Limb (tissue), 2 donors: ENCODE measurements at regions not wholly inside any gene's neighbourhood (a gene's known extent, or its start where the extent isn't known, plus 50 kb on each side); places are given as distances from the start of the nearest gene placed in this dataset.

Experiments used
- DNase-seq, 2 donors: peaks; one replicate each; pipeline ENCODE4 v3.0.0-alpha.2; 2016; ENCODE audit errors: extremely low spot score in 2 of 2

DNA sequence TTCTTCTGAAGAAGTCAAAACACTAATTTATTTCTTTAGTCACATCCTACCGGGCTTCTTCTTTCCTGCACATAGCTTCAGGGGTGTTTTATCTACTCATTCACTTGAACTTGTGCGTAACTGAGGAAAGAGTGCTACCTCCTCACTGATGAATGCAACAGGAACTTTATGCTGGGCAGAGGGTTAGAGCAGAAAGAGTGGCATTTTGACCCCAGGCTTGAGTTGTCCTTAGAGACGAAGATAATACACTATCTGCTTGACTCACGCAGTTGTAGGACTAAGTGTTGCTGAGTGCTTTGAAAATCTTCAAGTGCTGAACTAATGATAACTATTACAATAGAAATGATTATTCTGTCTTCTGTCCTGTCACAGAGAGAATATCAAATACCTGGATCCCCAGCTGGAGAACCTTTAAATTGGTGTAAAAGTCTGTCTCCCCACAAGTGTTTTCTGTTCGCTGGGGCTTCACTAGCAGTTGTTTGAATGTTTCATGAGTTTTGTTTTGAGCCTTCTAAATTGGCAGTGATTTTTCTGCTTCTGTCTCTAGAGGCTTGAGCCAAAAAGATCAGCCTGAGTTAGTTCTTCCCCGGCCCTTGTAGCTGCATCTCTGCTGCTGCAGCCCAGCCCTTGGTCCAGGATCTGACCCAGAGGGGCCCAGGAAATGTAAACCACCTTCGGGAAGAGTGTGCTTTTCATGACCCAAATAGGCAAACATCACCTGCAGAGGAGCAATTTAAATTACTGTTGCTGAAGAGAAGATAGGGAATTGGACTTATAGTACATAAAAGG, 86.3 kb upstream of the LGALSL start:
- DNase-seq = no peak

DNA sequence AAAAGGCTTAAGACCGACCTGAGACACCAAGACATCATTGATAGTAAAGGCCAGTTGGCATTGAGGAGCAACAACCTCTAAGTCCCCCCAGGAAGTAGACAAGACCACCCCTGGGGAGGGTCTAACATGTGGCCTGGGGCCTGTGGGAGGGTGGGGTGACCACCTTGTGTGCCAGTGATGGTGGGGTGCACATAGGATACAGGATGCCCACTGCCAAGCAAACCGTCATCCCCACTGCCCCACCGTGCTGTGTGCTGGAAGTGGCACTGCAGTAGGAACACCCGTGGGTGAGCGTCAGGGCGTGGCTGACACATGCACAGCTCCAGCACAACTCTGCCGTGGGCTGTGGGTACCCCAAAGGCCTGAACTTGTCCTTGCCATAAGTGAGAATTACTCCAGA, 84.3 kb upstream of the LGALSL start:
- no peak for DNase-seq

DNA sequence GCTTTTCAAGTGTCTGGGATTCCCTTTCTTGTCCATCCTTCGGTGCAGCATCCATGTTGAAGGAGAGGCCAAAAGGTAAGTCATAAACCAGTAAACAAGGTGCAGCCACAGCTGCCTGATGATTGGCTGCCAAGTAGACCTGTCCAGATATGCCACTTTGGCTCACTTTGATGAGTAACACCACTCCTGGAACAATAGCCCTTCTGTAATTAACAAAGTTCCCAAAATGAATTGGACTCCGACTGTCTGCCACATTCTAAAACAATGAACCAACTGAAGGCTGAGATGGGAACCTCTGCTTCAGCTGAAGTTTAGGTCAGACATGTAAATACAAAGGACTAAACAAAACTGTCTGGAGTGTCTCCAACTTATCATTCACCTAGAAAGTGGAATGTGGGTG, 82.2 kb upstream of the LGALSL start:
- no peak for DNase-seq

DNA sequence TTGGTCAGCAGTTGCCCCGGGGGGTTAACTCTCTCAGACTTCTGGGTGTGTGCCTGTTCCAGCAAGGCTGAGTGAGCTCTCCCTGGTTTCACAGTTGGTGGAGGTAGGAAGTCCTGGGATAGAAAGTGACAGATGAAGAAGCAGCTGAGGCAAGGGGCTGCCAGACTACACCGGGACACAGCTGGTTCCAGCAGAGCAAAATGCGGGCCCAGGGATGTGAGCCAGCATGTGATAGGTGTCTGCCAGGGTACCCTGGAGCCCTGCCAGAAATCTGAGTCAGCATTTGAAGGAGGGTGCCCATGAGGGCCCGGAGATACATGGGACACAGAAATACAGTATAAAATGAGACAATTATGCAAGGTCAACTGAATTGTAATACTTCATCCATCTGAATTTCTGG, 79.3 kb upstream of the LGALSL start:
- DNase-seq = no peak

DNA sequence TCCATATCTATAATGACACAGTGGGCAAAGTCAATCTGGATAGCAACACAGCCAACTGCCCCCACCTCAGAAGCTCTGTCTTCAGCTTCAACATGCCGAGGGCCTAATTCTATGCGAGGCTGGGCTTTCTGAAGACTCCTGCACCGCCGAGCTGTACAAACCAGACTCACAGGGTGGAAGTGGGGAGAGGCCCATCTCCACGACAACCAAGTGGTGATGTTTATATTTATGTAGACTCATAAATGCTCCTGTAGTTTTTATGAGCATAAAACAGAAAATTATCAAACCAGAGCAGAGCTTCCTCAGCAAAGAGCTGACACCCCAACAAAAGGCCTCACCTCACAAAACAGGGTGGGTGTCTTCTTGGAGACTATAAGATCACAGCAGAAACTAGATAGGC, 77.0 kb upstream of the LGALSL start:
- no peak for DNase-seq

DNA sequence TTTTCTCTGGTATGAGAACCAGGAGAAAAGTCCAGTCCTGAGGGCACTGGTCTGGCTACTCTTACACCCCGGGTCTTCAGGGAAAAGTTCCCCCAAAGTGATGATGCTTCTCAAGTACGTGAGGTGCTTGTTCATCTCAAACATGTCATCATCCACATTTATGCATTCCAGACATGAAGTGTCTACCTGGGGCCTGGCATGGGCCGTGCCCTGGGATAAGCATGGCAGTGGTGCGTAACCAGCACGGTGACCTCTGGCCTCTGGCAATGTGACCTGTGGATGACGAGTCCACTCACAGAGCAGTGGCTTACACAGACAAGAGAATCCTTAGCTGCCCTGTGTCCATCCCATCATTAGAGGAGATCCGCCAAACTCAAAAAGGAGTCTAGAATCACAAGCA, 74.8 kb upstream of the LGALSL start:
- no peak for DNase-seq

DNA sequence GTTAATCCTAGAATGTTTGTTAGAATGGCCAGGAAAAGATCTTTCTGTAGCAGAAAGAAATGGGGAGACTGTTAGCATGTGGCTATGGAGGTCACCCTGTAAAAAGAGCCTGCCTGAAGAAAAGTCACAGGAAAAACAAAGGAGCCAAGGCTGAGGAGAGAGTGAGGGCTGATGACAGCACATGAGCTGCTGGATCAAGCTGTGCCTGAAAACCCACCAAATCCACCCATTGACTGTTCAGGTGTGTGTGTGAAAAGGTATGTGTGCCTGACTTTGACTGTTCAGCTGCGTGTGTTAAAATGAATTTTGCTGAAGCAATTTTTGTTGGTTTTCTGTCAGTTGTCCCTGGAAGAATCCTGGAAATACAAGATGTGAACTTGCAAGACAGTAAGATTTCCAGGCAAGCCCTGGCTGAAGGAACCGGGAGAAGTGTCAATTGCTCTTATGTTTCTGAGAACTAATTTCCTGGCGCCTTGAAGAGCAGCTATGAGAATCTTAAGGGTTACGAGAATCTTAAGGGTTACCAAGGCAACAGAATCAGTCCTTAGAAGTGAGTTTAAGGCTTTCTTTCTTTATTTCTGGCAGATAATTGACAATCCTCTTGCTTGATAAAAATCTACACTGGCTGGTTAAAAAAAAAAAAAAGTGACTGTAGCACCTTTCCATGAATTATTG, 73.0 kb upstream of the LGALSL start:
- DNase-seq = no peak

DNA sequence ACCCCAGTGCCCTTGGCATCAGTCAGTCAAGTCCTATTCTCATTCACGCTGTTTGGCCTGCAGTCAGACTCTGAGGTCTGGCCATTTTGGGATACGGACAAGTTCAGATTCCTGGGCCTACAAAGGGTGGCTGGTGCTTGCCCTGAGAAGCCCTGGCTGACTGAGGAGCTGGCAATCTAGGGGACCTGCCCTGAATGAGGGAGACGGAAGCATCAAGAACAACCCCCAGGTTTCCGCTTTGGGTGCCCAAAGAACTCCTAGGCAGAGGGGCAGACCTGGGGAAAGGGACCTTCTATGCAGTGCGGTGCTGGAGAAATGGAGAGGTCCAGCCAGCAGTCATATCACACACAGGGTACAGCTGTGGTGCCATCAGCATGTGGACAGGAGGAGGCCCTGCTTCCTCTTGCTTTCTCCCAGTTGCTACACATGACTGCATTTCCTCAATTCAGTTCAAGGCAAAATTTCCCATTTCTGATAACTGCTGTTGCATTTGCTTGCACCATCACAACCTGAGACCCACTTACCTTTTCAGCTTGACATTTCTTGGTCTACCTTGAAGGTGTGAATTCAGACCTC, 70.9 kb upstream of the LGALSL start:
- DNase-seq = no peak

DNA sequence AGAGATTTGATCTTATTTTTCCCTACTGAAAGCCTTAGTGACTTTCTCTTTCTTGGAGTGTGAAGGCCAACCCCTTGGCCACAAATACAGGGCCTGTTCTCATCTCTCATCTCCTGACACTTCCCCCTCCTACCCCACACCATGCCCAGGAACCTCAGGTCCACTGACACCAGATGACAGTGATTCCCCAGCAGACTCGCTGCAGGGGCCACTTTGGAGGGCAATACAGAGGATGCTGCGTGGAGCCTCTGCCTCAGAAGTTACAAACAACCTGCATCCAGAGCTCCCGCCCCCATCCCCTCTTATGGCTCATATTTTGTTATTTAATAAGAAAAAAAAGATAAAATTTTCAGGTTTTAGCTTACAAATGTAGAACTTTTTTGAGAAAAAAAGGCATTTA, 70.1 kb upstream of the LGALSL start:
- DNase-seq = no peak

DNA sequence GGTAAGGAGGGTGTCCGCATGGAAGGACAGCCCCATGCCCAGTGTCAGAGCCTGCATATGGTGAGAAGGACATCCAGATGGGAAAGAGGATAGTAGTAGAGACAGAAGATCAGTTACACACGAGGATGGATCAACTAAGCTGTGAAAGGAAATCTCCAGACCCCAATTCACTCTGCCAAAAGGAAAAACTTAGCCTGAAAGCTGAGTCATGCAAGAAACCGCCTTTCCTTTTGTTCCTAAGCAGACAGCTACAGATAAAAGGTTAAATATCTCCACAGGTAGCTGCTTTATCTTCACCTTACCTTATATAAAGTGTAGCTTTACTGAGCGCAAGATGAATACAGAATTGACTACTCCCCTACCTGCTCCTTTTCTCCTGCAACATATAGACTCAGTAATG, 67.3 kb upstream of the LGALSL start:
- no peak for DNase-seq

DNA sequence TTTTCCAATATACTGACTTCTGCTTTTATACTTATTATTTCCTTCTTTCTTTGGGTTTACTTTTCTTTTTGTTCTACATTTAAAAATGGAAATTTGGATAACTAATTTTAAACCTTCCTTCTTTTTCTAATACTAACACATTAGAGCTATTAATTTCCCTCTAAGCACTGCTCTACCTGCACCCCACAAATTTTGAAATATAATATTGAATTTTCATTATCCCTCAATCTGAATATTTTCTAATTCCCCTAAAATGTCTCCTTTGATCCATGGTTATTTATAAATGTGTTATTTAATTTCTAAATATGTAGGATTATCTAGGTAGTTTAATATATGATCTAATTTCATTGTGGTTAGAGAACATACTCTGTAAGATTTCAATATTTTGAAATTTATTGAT, 63.4 kb upstream of the LGALSL start:
- no peak for DNase-seq

DNA sequence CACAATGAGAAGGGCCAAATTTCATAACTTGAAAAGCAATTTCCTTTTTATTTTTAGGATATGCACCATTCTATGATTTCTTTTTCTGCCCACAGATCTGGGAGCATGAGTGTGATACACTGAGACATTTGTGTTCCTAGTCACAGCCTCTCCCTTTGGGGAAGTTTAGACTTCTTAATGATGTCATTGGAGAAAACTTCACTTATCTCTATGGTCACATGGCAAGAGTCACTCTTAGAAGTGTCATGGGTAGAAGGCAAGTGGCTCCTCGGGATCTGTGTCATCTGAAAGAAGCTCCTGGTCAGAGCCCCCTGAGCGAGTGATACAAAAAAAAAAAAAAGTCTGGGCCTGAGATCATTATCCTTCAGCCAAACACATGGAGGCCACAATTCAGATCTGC, 62.5 kb upstream of the LGALSL start:
- no peak for DNase-seq

DNA sequence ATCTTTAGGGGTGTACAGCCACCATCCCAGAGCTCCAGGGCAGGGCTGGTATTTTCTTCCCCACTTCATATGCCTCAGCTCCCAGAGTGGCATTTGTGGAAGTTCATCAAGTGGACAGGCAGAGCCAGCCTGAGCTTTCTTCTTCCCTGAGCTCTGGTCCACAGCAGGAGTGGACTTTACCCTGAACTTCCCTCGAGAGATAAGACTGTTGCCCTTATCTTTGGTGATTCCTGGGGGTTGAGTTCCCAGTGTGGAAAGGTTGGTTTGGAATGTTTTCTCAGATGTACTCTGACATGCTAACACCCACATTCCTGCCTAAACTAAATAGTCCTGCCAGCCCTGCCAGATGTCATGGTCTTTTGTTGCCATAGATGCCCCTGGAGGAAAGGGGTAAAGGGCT, 62.0 kb upstream of the LGALSL start:
- DNase-seq = no peak

DNA sequence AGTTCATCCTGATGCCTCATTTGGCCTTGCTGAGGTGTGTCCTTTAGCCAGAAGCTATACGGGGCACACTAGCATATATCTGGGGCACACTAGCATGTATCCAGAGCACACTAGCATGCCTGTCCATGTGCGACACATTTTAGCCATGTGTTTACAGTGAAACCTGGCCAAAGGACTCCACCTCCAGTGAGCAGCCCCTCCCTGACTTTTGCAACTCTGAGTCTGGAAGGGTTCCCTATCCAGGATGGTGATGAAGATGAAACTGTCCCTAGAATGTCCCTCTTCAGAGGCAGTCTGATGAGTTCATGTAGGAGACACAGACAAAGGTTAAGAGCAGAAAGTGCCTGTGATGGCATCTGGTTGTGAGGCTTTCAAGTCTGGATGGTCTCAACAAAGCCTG, 61.4 kb upstream of the LGALSL start:
- DNase-seq = no peak

DNA sequence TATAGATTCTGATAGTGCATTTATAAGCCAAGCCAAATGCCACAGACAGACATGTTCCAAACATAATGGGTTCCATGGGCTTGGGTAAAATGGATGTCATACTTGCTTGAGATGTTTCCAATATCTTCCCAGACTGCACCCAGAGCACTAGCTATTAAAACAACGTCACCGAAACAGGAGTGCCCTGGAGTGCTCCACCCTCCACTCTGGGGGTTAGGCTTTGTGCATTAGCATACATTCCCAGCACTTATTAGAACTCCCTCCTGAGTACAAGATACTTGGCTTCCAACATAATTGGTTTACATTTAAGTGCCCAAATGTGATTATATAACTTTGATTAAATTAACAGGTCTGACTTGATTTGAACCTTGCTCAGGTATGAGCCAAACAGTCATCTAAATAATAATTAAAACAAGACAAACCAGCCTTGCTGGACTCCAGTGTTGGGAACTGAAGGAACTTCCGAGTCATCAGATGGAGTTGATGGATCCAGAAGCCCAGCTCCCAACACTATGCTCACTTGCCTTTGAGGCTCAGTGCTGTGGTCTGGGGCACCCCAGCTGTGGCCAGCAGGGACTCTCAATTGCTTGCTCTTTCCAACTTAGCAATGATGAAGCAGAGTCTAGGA, 60.5 kb upstream of the LGALSL start:
- DNase-seq = no peak

DNA sequence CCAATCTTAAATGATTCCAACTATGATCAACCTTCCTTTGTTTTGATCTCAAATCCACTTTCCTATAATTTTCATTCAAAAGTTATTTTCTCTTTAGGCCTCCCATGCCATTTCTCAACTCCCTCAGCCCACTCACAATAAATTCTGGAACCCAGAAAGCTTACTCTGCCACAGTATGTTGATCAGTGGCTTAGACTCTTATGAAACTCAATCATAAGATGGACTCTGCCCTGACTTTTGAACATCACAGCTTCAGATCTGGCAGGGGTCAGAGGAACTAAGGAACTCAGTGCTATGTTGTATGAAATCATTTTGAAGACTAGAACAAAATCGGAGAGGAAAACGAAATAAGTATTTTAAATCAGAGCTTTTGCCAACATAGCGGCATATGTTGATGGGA, 59.8 kb upstream of the LGALSL start:
- DNase-seq = no peak

DNA sequence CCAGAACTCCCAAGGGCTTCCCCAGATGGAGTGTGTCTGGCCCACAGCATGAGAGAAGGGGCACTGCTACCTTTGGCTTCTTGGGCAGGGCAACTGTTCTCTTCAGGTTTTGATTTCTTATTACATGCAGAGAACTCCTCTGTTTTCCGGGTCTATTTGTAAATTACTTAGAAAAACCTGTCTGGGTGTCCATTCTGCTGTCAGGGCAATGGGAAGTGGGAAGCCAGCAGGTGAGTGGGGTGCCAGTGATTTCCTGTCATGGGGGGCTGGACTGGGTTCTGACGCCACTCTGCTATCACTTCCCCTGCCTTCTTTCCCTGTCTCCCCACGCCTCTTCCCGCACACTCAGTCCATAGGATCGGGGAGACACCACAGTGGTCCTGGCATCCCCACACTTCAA, 58.0 kb upstream of the LGALSL start:
- DNase-seq = no peak

DNA sequence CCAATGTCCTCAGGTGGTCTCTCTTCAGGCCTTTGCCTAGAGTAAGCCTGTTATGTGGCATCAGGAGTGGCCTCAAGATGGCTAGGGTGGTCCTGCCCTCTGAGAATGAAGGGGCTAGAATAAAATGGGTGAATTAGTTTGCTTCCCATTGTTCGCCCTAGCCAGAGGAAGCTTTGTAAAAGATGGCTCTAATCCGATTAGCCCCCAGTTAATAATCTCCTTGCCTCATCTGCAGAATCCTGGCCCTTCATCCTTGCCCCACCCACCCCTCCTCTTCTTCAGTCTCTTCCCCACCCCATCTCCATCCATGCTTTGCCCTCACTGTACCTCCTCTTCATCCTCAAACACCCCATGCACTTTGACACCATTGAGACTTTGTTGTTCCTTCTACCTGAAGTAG, 57.4 kb upstream of the LGALSL start:
- DNase-seq = no peak

DNA sequence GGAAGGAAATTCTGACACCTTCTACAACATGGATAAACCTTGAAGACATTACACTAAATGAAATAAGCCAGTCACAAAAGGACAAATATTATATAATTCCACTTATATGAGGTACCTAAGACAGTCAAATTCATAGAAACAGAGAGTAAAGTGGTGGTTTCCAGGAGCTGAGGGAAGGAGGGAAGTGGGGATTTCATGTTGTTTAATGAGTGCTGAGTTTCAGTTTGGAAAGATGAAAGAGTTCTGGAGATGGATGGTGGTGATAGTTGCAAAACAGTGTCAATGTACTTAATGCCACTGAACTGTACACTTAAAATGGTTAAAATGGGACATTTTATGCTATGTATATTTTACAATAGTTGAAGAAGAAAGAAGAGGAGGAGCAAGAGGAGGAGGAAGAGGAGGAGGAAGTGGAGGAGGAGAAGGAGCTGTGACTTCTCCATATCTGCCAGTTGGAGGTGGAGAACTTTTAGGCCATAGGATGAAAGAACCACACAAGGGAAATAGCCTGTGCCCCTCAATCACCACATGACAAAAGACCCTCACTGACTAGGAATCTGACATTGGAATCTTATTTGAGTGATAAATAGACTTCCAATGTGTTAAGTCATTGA, 55.3 kb upstream of the LGALSL start:
- no peak for DNase-seq

DNA sequence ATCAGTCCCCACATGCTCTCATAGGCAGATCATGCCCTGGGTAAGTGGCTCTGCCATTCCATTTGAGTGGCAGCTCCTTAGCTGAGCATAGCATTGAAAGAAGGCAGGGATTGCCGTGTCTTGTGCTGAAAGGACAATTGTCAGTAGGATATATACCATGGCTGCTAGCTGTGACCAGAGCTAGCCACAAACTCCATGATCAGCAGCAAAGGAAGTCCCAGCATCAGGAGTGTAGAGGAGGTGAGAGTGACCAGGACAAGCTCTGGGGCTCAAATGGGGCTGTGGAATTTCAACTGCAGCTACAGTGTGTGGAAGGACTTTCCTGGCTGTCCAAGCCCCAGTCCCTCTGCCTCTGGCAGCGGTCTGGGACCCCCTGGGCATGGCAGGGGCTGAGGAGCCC, 54.4 kb upstream of the LGALSL start:
- DNase-seq = no peak

DNA sequence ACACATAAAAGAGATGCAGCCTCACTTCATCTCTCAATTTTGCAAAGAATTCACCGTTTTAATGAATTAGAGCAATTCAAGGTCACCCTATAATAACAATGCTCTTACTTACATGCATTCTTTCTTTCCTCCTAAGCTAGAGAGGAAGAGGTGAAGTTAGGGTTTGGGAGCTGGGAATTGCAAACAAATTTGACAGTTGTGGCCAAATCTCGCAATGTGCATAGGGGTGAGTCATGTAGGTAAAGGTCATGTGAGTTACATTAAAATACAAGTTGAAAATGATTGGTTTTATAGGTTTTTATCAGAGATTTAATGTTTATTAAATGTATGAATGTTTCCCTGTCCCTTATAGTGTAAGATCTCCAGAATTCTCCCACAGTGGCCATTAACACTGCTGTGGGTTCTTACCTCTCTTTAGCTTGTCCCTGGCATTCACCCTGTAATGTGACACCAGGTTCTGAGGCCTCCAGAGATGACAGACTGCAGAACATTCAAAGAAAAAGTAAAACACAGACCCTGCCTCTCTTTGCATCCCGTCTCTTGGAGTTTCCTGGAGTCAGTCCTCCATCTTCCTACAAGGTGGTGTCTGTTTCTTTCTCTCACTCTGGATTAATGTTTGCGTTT, 53.7 kb upstream of the LGALSL start:
- DNase-seq = no peak
